ENCODE measurements at regions not wholly inside any gene's neighbourhood (a gene's known extent, or its start where the extent isn't known, plus 50 kb on each side); places are given as distances from the start of the nearest gene placed in this dataset.

- Histone ChIP-seq H3K27me3 (ENCODE audit: low read length) (no peaks in the 10 kb centered on the region), H3K79me2 (ENCODE audit: low read length) (no peaks in the 10 kb centered on the region), H3K4me2 (ENCODE audit: low read length) (no peak overlapping the region), H3F3A (ENCODE audit: low read length, unreplicated experiment) (no peaks in the 10 kb centered on the region), H2AFZ (ENCODE audit: low read length) (no peak overlapping the region), H3K9ac (ENCODE audit: low read length) (no peak overlapping the region), H3K9me3 (ENCODE audit: low read length) (no peaks in the 10 kb centered on the region), H4K20me1 (ENCODE audit: low read length) (no peaks in the 10 kb centered on the region), H3K4me1 (ENCODE audit: insufficient read depth, low read length) (no peaks in the 10 kb centered on the region), H3K9me2 (replicated peaks; ENCODE audit: low read length) (no peaks in the 10 kb centered on the region), H3K36me3 (ENCODE audit: low read depth, low read length) (no peaks in the 10 kb centered on the region), H3K27ac (ENCODE audit: low read length) (no peak overlapping the region), H3K4me3 (ENCODE audit: low read length) (no peak overlapping the region)
- ATAC-seq (no peak), DNase-seq (no peak)
- intact Hi-C loops (cut with micrococcal nuclease): no loop called here
- ChIA-PET CTCF (no interaction called here), POLR2A (ENCODE audit: unreplicated experiment) (no interaction called here)
- TF ChIP-seq CTCF (conservative IDR thresholded peaks at IDR 0.05; ENCODE audit: low read depth, low read length) (no peak), EZH2 (IDR thresholded peaks at IDR 0.05; ENCODE audit: low read length, unreplicated experiment) (no peak), EZH2phosphoT487 (IDR thresholded peaks at IDR 0.05; ENCODE audit: borderline replicate concordance, low read length) (no peak)
- BruUV-seq (replicated peaks): no TSS peak
Measured at GRCh38 chr15:46251903-46252302, 617.1 kb downstream of the SQOR start.

DNA sequence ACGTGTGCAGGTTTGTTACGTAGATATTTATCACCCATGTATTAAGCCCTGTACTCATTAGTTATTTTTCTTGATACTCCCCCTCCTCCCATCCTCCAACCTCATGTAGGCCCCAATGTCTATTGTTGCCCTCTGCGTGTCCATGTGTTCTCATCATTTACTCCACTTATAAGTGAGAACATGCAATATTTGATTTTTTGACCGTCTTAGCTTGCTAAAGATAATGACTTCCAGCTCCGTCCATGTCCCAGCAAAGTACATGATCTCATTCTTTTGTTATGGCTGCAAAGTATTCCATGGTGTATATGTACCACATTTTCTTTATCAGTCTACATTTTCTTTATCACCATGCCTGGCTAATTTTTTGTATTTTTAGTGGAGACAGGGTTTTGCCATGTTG, 623.2 kb downstream of the SQOR start:
- no peaks in the 10 kb centered on the region for H3K9me3 ChIP-seq (ENCODE audit: low read length)
- H3K27me3 ChIP-seq (ENCODE audit: low read length): no peaks in the 10 kb centered on the region
- H3K4me2 ChIP-seq (ENCODE audit: low read length): no peak overlapping the region
- no peaks in the 10 kb centered on the region for H4K20me1 ChIP-seq (ENCODE audit: low read length)
- no peaks in the 10 kb centered on the region for H3K9me2 ChIP-seq (replicated peaks; ENCODE audit: low read length)
- no peaks in the 10 kb centered on the region for H3K4me1 ChIP-seq (ENCODE audit: insufficient read depth, low read length)
- no peak for TF ChIP-seq CTCF (conservative IDR thresholded peaks at IDR 0.05; ENCODE audit: low read depth, low read length)
- TF ChIP-seq EZH2phosphoT487 (IDR thresholded peaks at IDR 0.05; ENCODE audit: borderline replicate concordance, low read length): no peak
- no peak for TF ChIP-seq EZH2 (IDR thresholded peaks at IDR 0.05; ENCODE audit: low read length, unreplicated experiment)
- intact Hi-C loops (cut with micrococcal nuclease): no loop called here
- no peak overlapping the region for H3K9ac ChIP-seq (ENCODE audit: low read length)
- H3F3A ChIP-seq (ENCODE audit: low read length, unreplicated experiment): no peaks in the 10 kb centered on the region
- no peak overlapping the region for H3K4me3 ChIP-seq (ENCODE audit: low read length)
- no peaks in the 10 kb centered on the region for H3K36me3 ChIP-seq (ENCODE audit: low read depth, low read length)
- no peaks in the 10 kb centered on the region for H3K79me2 ChIP-seq (ENCODE audit: low read length)
- no peak overlapping the region for H2AFZ ChIP-seq (ENCODE audit: low read length)
- no peak for ATAC-seq
- CTCF ChIA-PET: no interaction called here
- POLR2A ChIA-PET (ENCODE audit: unreplicated experiment): no interaction called here
- no TSS peak for BruUV-seq (replicated peaks)
- no peak for DNase-seq
- no peak overlapping the region for H3K27ac ChIP-seq (ENCODE audit: low read length)

- Histone ChIP-seq H3K9me3 (ENCODE audit: low read length) (no peaks in the 10 kb centered on the region), H3K9me2 (replicated peaks; ENCODE audit: low read length) (no peaks in the 10 kb centered on the region), H4K20me1 (ENCODE audit: low read length) (no peaks in the 10 kb centered on the region), H2AFZ (ENCODE audit: low read length) (no peak overlapping the region), H3K4me3 (ENCODE audit: low read length) (no peak overlapping the region), H3K27ac (ENCODE audit: low read length) (no peak overlapping the region), H3K4me2 (ENCODE audit: low read length) (no peak overlapping the region), H3K36me3 (ENCODE audit: low read depth, low read length) (no peaks in the 10 kb centered on the region), H3K9ac (ENCODE audit: low read length) (no peak overlapping the region), H3K4me1 (ENCODE audit: insufficient read depth, low read length) (no peaks in the 10 kb centered on the region), H3K27me3 (ENCODE audit: low read length) (no peaks in the 10 kb centered on the region), H3F3A (ENCODE audit: low read length, unreplicated experiment) (no peaks in the 10 kb centered on the region), H3K79me2 (ENCODE audit: low read length) (no peaks in the 10 kb centered on the region)
- intact Hi-C loops (cut with micrococcal nuclease): no loop called here
- ChIA-PET CTCF (no interaction called here), POLR2A (ENCODE audit: unreplicated experiment) (no interaction called here)
- no TSS peak for BruUV-seq (replicated peaks)
- TF ChIP-seq EZH2phosphoT487 (IDR thresholded peaks at IDR 0.05; ENCODE audit: borderline replicate concordance, low read length) (no peak), EZH2 (IDR thresholded peaks at IDR 0.05; ENCODE audit: low read length, unreplicated experiment) (no peak), CTCF (conservative IDR thresholded peaks at IDR 0.05; ENCODE audit: low read depth, low read length) (0 out of 2 replicates have a peak, but pooled peaks have one; percentile 22)
- peak; percentile 5 for DNase-seq
- no peak for ATAC-seq
Measured at GRCh38 chr15:46260937-46261336, 626.1 kb downstream of the SQOR start.

Data from PC-3 (cell line).